IPS-18a (cell line): ENCODE measurements at regions not wholly inside any gene's neighbourhood (a gene's known extent, or its start where the extent isn't known, plus 50 kb on each side); places are given as distances from the start of the nearest gene placed in this dataset.
"Not testable (repeated sequence)": the region's sequence is repeated elsewhere in the genome, so short reads cannot be mapped to it uniquely, and the experiment has no call there.

Source experiments
- H3K27ac ChIP-seq: one replicate; pipeline ENCODE4 v1.5.1; 2013; ENCODE audit warnings: low read length
- H3K27me3 ChIP-seq: one replicate; pipeline ENCODE4 v1.6.1; 2013; ENCODE audit warnings: mild to moderate bottlenecking, low read length; ENCODE audit not compliant: control insufficient read depth, insufficient read depth
- H3K36me3 ChIP-seq: one replicate; pipeline ENCODE4 v1.6.1; 2013; ENCODE audit warnings: low read depth, low read length; ENCODE audit not compliant: control insufficient read depth
- H3K4me1 ChIP-seq: one replicate; pipeline ENCODE4 v1.6.1; 2013; ENCODE audit warnings: low read depth, low read length; ENCODE audit not compliant: control insufficient read depth
- H3K4me3 ChIP-seq: one replicate; pipeline ENCODE4 v1.5.1; 2013; ENCODE audit warnings: low read length
- H3K9ac ChIP-seq: one replicate; pipeline ENCODE4 v1.6.1; 2013; ENCODE audit warnings: mild to moderate bottlenecking, low read length, moderate library complexity
- H3K9me3 ChIP-seq: one replicate; pipeline ENCODE4 v1.6.1; 2013; ENCODE audit warnings: low read depth, low read length; ENCODE audit not compliant: control insufficient read depth

DNA sequence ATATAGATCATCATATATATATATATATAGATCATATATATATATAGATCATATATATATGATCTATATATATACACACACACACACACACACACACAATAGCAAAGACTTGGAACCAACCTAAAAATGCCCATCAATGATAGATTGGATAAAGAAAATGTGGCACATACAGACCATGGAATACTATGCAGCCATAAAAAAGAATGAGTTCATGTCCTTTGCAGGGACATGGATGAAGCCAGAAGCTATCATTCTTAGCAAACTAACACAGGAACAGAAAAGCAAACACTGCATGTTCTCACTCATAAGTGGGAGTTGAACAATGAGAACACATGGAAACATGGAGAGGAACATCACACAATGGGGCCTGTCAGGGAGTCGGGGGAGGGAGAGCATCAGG is 285.6 kb upstream of the FN1 start:
- H3K4me3 ChIP-seq, H3K27me3 ChIP-seq, H3K9me3 ChIP-seq, H3K36me3 ChIP-seq, H3K9ac ChIP-seq, H3K4me1 ChIP-seq, H3K27ac ChIP-seq: not testable (repeated sequence)

DNA sequence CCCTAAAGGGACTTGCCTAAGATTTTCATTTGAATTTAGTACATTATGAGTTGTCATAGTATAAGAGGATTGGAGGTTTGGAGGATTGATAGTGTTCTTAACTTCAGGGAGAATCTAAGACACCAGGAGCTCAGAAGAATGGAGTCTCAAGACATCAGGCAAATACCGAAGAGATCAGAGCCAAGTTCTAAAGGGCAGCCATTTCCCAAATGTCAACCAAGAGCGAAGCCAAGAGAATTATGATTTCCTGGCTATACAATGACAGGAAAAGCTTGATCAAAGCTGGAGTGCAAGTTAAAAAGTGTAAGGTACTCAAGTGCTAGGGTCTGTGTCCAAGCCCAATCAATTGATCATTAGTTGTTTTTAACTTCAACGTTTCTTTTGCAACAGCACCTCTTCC is 283.0 kb upstream of the FN1 start:
- no peaks in the 10 kb centered on the region for H3K27me3 ChIP-seq
- H3K9me3 ChIP-seq, result no peaks in the 10 kb centered on the region
- H3K4me1 ChIP-seq, result no peaks in the 10 kb centered on the region
- H3K36me3 ChIP-seq, result no peaks in the 10 kb centered on the region
- no peak overlapping the region for H3K4me3 ChIP-seq
- no peak overlapping the region for H3K9ac ChIP-seq
- H3K27ac ChIP-seq, result no peak overlapping the region

DNA sequence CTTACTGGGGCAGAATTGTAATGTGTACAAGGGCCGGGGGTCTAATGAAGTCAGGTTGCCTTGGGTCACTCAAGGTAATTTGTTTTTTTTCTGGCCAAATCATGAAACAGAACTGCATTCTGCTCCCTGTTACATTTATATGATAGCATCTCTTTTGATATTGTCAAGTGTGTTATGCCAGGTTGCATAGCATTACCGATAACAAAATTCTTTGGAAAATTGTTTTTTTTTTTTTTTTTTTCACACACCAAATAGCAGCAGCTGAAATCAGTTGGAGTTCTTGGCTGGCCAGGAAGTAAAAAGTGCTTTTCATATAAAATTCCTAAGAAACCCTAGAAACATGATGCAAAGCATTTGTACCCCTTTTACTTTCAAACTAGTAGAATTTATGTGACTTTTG is 282.6 kb upstream of the FN1 start:
- no peak overlapping the region for H3K9ac ChIP-seq
- H3K27me3 ChIP-seq, result no peaks in the 10 kb centered on the region

DNA sequence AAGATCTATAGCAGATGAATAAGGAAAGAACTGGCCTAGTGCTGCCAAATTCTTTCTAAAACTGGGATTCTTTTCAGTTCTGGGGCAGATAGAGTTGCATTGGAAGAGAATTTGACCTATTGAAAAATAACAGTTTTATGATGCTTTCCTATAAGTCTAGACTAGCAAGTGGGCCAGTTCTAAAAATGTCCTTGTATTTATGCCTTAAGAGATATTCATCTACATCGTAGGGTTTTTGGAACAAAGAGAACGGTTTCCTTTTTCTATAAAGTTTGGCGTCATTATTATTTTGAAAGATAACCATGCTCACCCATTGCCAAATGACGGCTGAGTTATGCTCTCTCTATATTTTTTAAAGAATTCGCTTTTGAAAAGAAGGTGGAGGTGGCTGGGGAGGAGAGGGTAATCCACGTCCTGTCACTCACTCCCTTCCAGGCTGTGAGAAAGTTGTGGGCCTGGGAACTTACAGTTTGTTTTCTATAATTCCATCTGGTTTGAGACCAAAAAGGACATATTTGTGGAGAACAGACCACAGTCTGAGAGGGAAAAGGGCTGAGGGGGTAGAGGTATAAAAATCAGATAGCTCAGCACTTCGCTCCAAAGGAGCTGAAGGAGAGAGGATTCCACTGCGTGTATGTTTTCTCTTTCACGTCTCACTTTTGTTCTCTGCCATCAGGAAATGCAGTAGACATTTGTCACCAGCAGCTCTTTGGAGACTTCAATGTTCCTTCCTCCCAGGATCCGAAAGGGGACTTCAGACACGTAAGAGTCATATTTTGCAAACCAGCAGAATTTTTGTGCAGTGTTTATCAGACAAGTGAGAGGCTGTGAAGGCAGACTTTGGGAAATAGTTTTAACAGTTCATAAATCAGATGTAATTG is 281.9 kb upstream of the FN1 start:
- Histone ChIP-seq H3K27ac (no peak overlapping the region), H3K4me3 (no peak overlapping the region), H3K9me3 (no peaks in the 10 kb centered on the region), H3K4me1 (no peaks in the 10 kb centered on the region), H3K9ac (no peak overlapping the region), H3K27me3 (no peaks in the 10 kb centered on the region), H3K36me3 (no peaks in the 10 kb centered on the region)

More for the DNA sequence above, 282.6 kb upstream of the FN1 start:
- no peaks in the 10 kb centered on the region for H3K4me1 ChIP-seq
- H3K27ac ChIP-seq, result no peak overlapping the region
- no peaks in the 10 kb centered on the region for H3K9me3 ChIP-seq
- H3K36me3 ChIP-seq, result no peaks in the 10 kb centered on the region
- H3K4me3 ChIP-seq, result no peak overlapping the region

DNA sequence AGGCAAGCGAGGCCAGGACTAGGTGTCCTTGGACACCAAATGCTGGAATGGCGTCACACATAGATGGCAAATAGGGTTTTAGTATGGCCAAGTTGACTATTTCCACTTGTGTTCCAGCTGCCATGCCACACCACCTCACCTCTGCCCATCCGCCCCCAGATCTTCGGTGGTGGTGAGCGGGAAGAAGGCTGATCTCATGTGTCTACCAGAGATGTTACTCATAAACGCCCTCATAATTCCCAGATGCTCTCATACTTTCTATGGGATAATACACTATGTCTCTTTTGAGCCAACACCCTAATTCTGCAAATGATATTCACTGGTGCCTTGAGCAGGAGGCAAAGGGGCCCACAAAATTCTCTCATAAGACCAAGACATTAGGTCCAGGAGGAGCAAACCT is 281.1 kb upstream of the FN1 start:
- no peaks in the 10 kb centered on the region for H3K36me3 ChIP-seq
- no peak overlapping the region for H3K9ac ChIP-seq
- H3K27me3 ChIP-seq, result no peaks in the 10 kb centered on the region
- H3K27ac ChIP-seq, result no peak overlapping the region
- H3K4me3 ChIP-seq, result no peak overlapping the region
- H3K4me1 ChIP-seq, result no peaks in the 10 kb centered on the region
- no peaks in the 10 kb centered on the region for H3K9me3 ChIP-seq

DNA sequence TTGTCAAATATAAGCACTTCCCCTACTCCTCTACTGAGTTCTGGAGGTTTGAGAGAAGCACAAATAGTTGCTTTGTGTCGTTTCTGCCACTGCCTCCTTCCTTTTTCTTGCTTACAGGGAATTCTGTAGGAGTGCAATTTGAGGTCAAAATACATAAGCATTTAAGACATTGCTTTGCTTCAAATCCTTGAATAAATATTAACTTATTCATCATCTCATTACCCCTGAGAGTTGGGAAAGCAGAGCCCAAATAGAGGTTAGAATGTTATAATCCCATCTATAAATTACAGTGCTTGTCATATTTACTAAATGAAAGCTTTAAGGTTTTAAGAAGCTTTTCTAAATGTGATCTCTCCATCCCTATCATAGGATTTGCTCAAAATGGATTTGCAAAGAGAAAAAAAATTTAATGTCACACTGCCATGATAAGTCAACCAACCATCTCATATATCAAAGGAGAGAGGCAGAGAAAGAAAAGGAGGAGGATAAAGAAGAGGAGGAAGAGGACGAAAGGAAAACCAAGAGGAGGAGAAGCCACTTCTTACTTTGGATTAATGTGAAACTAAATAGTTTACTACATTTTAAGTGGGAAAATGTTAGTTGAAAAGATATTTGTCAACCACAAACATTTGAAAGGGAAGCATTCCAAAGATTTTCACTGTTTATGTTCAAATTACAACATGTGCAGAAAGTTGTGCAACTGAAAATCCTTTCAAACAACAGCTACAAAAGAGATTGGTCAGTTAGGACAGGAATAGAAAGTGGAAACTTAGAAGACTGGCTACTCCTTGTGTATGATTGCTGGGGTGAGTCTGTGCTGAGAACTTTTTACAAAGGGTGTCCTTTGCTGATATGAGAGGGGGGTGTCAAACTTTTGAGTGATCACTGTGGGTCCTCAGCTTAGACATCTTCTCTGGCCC is 277.3 kb upstream of the FN1 start:
- Histone ChIP-seq H3K27ac (no peak overlapping the region), H3K9ac (no peak overlapping the region), H3K36me3 (no peaks in the 10 kb centered on the region), H3K4me3 (no peak overlapping the region), H3K27me3 (no peaks in the 10 kb centered on the region), H3K4me1 (no peaks in the 10 kb centered on the region), H3K9me3 (no peaks in the 10 kb centered on the region)

DNA sequence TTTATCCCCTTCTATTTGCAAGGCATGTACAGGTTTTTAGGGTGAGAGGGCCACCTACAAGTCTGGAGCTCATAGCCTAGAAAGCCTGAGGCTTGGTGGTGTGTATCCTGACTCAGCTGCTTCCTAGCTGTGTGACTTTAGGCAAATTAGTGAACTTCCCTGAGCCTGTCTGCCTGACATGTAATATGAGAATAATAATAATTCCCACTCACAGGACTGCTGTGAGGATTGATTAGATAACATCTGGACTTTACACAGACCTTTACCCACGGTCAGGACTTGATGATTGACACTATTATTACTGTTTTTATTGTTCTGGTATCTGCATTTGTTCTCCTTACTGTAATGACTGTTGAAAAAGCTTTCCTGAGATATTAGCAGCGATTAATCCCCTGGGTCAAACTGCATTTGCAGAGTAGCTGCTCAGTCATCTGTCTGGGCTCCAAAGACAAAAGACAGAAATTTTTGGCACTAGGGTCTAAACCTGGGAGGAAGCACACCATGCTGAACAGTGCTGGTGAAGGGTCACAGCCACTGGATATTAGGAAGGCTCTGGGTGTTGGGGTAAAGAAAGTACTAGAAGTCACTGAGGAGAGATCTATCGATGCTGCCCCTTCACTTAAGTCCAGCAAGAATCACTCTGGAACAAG is 276.5 kb upstream of the FN1 start:
- Histone ChIP-seq H3K4me3 (no peak overlapping the region), H3K27ac (no peak overlapping the region), H3K9me3 (no peaks in the 10 kb centered on the region), H3K4me1 (no peaks in the 10 kb centered on the region), H3K36me3 (no peaks in the 10 kb centered on the region), H3K9ac (no peak overlapping the region), H3K27me3 (no peaks in the 10 kb centered on the region)

DNA sequence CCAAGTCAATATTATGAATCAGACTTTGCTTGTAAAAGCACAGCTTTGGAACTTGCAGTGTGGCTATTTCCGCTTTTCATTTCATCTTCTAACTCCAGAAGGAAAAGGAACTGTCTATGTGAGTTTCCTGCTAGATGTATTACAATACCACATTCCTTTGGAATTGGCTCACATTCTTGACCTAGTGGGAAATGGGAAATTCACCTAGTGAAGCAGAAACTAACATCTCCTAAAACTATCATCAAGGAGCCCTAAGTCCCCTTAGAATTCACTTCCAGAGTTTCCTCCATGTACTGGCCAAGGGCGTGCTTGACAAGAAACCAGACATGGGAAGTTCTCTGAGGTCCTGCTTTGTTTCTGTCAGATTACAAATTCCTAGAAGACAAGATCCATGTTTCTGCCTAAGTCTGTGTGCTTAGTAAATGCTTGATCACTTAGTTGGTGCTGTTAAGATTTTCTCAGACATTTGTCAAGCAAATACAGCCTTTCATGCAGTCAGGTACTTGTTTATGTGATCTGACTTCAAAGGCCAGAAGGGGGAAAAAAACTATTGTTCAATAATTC is 275.7 kb upstream of the FN1 start:
- no peaks in the 10 kb centered on the region for H3K36me3 ChIP-seq
- H3K9me3 ChIP-seq, result no peaks in the 10 kb centered on the region
- H3K4me3 ChIP-seq, result no peak overlapping the region
- no peak overlapping the region for H3K27ac ChIP-seq
- no peaks in the 10 kb centered on the region for H3K4me1 ChIP-seq
- no peaks in the 10 kb centered on the region for H3K27me3 ChIP-seq
- no peak overlapping the region for H3K9ac ChIP-seq

DNA sequence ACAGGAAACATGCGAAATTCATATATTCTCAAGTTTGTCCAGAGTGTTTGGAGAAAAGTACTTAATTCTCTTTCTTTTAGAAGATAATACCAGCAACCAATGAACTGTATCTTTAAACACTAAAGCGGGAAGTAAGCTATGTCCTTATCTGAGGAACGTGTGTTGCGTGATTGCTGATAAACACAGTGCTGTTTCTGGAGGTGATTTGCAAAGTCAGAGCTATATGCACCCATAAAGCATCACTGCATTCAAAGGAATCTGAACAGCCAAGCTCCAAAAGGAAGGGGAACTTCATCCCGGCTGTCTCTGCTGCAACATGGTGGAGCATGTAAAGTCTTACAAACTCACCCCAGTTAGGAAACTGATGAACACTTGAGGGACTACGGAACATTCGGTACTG is 271.7 kb upstream of the FN1 start:
- no peaks in the 10 kb centered on the region for H3K9me3 ChIP-seq
- no peak overlapping the region for H3K27ac ChIP-seq
- H3K4me3 ChIP-seq, result no peak overlapping the region
- no peak overlapping the region for H3K9ac ChIP-seq
- H3K4me1 ChIP-seq, result no peaks in the 10 kb centered on the region
- no peaks in the 10 kb centered on the region for H3K36me3 ChIP-seq
- no peaks in the 10 kb centered on the region for H3K27me3 ChIP-seq

DNA sequence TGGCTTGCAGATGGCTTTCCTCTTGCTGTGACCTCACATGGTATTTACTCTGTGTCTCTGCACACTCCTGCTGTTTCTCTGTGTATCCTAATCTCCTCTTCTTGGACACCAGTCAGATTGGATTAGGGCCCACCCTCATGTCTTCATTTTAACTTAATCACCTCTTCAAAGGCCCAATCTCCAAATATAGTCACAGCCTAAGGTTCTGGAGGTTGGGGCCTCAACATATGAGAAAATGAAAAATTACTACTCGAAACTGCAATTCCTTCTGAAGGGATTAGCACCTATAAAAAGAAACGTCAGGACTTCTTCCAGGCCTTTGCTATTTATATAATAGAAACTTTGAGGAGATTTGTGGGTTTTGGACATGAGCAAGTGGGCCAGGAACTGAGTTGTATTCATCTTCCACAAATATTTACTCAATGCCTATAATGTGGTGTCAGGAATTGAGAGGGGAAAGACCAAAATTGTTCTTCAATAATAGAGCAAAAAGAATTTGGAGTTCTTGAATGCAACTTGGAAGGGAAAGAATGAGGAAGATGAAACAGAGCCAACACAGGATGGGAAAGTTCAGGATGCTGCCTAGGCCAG is 270.0 kb upstream of the FN1 start:
- no peak overlapping the region for H3K4me3 ChIP-seq
- H3K36me3 ChIP-seq, result no peaks in the 10 kb centered on the region
- no peak overlapping the region for H3K27ac ChIP-seq
- no peaks in the 10 kb centered on the region for H3K27me3 ChIP-seq
- H3K9ac ChIP-seq, result no peak overlapping the region
- no peaks in the 10 kb centered on the region for H3K4me1 ChIP-seq
- no peaks in the 10 kb centered on the region for H3K9me3 ChIP-seq

DNA sequence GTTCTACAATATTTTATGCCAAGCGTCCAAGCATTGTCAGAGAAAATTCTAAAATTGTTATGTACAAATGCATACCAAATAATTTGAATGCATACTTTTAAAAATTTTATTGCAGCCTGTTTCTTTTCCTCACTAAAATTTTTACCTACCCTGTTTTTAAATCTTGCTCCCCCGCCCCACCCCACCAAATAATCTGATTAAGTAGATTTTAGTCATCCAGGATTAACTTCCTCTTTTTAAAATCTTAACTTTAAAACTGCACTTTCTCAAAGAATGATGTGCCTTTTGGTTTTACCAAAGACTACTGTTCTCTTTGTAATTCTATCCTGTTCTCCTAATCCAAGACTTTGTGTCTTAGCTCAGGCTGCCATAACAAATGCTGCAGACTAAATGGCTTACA is 269.4 kb upstream of the FN1 start:
- Histone ChIP-seq H3K36me3 (no peaks in the 10 kb centered on the region), H3K27me3 (no peaks in the 10 kb centered on the region), H3K4me3 (no peak overlapping the region), H3K9me3 (no peaks in the 10 kb centered on the region), H3K4me1 (no peaks in the 10 kb centered on the region), H3K9ac (no peak overlapping the region), H3K27ac (no peak overlapping the region)
